ENCODE measurements at regions not wholly inside any gene's neighbourhood (a gene's known extent, or its start where the extent isn't known, plus 50 kb on each side); places are given as distances from the start of the nearest gene placed in this dataset.

- TF ChIP-seq CTCF (conservative IDR thresholded peaks at IDR 0.05; ENCODE audit: low read depth, low read length) = no peak
- Histone ChIP-seq H3K4me2 (no peak overlapping the region), H4K20me1 (ENCODE audit: insufficient read depth) (no peaks in the 10 kb centered on the region), H2AFZ (ENCODE audit: low read depth) (no peak overlapping the region), H3K27ac (no peak overlapping the region), H3K27me3 (ENCODE audit: insufficient read depth, low read depth) (no peaks in the 10 kb centered on the region), H3K4me1 (ENCODE audit: low read depth, poor library complexity, severe bottlenecking) (no peaks in the 10 kb centered on the region), H3K36me3 (ENCODE audit: insufficient read depth) (no peaks in the 10 kb centered on the region), H3K79me2 (ENCODE audit: insufficient read depth, low read depth) (no peaks in the 10 kb centered on the region), H3K9ac (no peak overlapping the region), H3K4me3 (IDR thresholded peaks at IDR 0.05; ENCODE audit: insufficient read depth, low read depth, low read length) (no peak overlapping the region)
These were observed 60.1 kb upstream of the NUDT7 start for GRCh38 chr16:77662246-77662645.

- Histone ChIP-seq H3K27me3 (ENCODE audit: insufficient read depth, low read depth) (no peaks in the 10 kb centered on the region), H3K4me1 (ENCODE audit: low read depth, poor library complexity, severe bottlenecking) (no peaks in the 10 kb centered on the region), H3K79me2 (ENCODE audit: insufficient read depth, low read depth) (no peaks in the 10 kb centered on the region), H3K9ac (no peak overlapping the region), H4K20me1 (ENCODE audit: insufficient read depth) (no peaks in the 10 kb centered on the region), H2AFZ (ENCODE audit: low read depth) (no peak overlapping the region), H3K4me2 (no peak overlapping the region), H3K4me3 (IDR thresholded peaks at IDR 0.05; ENCODE audit: insufficient read depth, low read depth, low read length) (no peak overlapping the region), H3K27ac (no peak overlapping the region), H3K36me3 (ENCODE audit: insufficient read depth) (no peaks in the 10 kb centered on the region)
- TF ChIP-seq CTCF (conservative IDR thresholded peaks at IDR 0.05; ENCODE audit: low read depth, low read length) = no peak
These were observed 58.6 kb upstream of the NUDT7 start for GRCh38 chr16:77663711-77664110.

- Histone ChIP-seq H3K27me3 (ENCODE audit: insufficient read depth, low read depth) (no peaks in the 10 kb centered on the region), H3K27ac (no peak overlapping the region), H2AFZ (ENCODE audit: low read depth) (no peak overlapping the region), H3K9ac (no peak overlapping the region), H4K20me1 (ENCODE audit: insufficient read depth) (no peaks in the 10 kb centered on the region), H3K79me2 (ENCODE audit: insufficient read depth, low read depth) (no peaks in the 10 kb centered on the region), H3K36me3 (ENCODE audit: insufficient read depth) (no peaks in the 10 kb centered on the region), H3K4me3 (IDR thresholded peaks at IDR 0.05; ENCODE audit: insufficient read depth, low read depth, low read length) (no peak overlapping the region), H3K4me2 (no peak overlapping the region), H3K4me1 (ENCODE audit: low read depth, poor library complexity, severe bottlenecking) (no peaks in the 10 kb centered on the region)
- TF ChIP-seq CTCF (conservative IDR thresholded peaks at IDR 0.05; ENCODE audit: low read depth, low read length) = no peak
These were observed 55.5 kb upstream of the NUDT7 start for GRCh38 chr16:77666771-77667170.

GRCh38 chr16:77668201-77668600 is 54.1 kb upstream of the NUDT7 start:
- Histone ChIP-seq H3K27me3 (ENCODE audit: insufficient read depth, low read depth) (no peaks in the 10 kb centered on the region), H3K27ac (no peak overlapping the region), H3K4me2 (no peak overlapping the region), H3K4me3 (IDR thresholded peaks at IDR 0.05; ENCODE audit: insufficient read depth, low read depth, low read length) (no peak overlapping the region), H3K36me3 (ENCODE audit: insufficient read depth) (no peaks in the 10 kb centered on the region), H3K9ac (no peak overlapping the region), H3K4me1 (ENCODE audit: low read depth, poor library complexity, severe bottlenecking) (no peaks in the 10 kb centered on the region), H2AFZ (ENCODE audit: low read depth) (no peak overlapping the region), H4K20me1 (ENCODE audit: insufficient read depth) (no peaks in the 10 kb centered on the region), H3K79me2 (ENCODE audit: insufficient read depth, low read depth) (no peaks in the 10 kb centered on the region)
- TF ChIP-seq CTCF (conservative IDR thresholded peaks at IDR 0.05; ENCODE audit: low read depth, low read length) = no peak

GRCh38 chr16:77669057-77669456 is 53.3 kb upstream of the NUDT7 start:
- H3K27ac ChIP-seq = no peak overlapping the region
- no peak overlapping the region for H2AFZ ChIP-seq (ENCODE audit: low read depth)
- no peak for TF ChIP-seq CTCF (conservative IDR thresholded peaks at IDR 0.05; ENCODE audit: low read depth, low read length)
- no peak overlapping the region for H3K4me2 ChIP-seq
- no peaks in the 10 kb centered on the region for H3K27me3 ChIP-seq (ENCODE audit: insufficient read depth, low read depth)
- H4K20me1 ChIP-seq (ENCODE audit: insufficient read depth) = no peaks in the 10 kb centered on the region
- H3K79me2 ChIP-seq (ENCODE audit: insufficient read depth, low read depth) = no peaks in the 10 kb centered on the region
- no peak overlapping the region for H3K4me3 ChIP-seq (IDR thresholded peaks at IDR 0.05; ENCODE audit: insufficient read depth, low read depth, low read length)
- no peak overlapping the region for H3K9ac ChIP-seq
- no peaks in the 10 kb centered on the region for H3K36me3 ChIP-seq (ENCODE audit: insufficient read depth)
- no peaks in the 10 kb centered on the region for H3K4me1 ChIP-seq (ENCODE audit: low read depth, poor library complexity, severe bottlenecking)
